SK-N-MC (cell line): ENCODE measurements at regions not wholly inside any gene's neighbourhood (a gene's known extent, or its start where the extent isn't known, plus 50 kb on each side); places are given as distances from the start of the nearest gene placed in this dataset.

ENCODE experiments used
- DNase-seq: peaks from one replicate; pipeline ENCODE4 v3.0.0-alpha.2; 2011; ENCODE audit warnings: low read depth, low spot score
- H3K27ac ChIP-seq: fragments of 200-600 bp; sonication (generic); 2 replicates; pipeline ENCODE4 v1.5.1; 2016; ENCODE audit warnings: mixed run types
- H3K36me3 ChIP-seq: fragments of 200-600 bp; sonication (generic); 2 replicates; pipeline ENCODE4 v1.6.1; 2017; ENCODE audit warnings: antibody characterized with exemption, low read length, mixed read lengths; ENCODE audit not compliant: insufficient read depth
- H3K4me3 ChIP-seq: fragments of 200-600 bp; sonication (generic); 2 replicates; pipeline ENCODE4 v1.5.1; 2016
- H3K9ac ChIP-seq: fragments of 200-600 bp; sonication (generic); 2 replicates; pipeline ENCODE4 v1.8.0; 2017; ENCODE audit warnings: mixed run types, mixed read lengths; ENCODE audit not compliant: insufficient read length
- H3K9me3 ChIP-seq: fragments of 200-600 bp; sonication (generic); 2 replicates; pipeline ENCODE4 v1.6.1; 2017; ENCODE audit warnings: low read depth, mild to moderate bottlenecking, antibody characterized with exemption, low read length, moderate library complexity, mixed read lengths
- EZH2 ChIP-seq: fragments of 200-600 bp; sonication (generic); IDR thresholded peaks from one replicate; pipeline ENCODE4 v1.6.1; 2017; ENCODE audit warnings: antibody characterized with exemption
- FOXP2 ChIP-seq: optimal IDR thresholded peaks from 2 replicates; pipeline ENCODE3; 2011; ENCODE audit warnings: mild to moderate bottlenecking, moderate library complexity; ENCODE audit not compliant: insufficient read depth; ENCODE audit errors: extremely low read length, control extremely low read depth
- POLR2AphosphoS5 ChIP-seq: IDR thresholded peaks from 2 replicates; pipeline ENCODE4 v1.6.1; 2012; ENCODE audit warnings: mild to moderate bottlenecking, low read depth, low read length, borderline replicate concordance

DNA sequence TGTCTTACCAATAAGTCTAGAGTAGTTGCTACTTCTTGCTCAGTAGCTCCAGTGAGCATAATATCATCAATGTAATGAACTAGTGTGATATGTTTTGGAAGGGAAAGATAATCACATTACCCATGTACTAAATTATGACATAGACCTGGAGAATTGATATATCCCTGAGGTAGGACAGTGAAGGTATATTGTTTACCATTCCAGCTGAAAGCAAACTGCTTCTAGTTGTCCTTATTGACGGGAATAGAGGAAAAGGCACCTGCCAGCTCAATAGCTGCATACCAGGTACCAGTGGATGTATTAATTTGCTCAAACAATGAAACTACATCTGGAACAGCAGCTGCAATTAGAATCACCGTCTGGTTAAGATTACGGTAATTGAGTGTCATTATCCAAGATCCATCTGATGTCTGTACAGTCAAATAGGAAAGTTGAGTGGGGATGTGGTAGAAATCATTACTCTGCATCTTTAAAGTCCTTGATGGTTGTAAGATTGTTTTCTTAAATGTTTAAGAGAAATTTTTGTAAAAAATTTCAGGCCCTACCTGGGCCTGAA is 100.0 kb upstream of the ARHGAP5 start:
- DNase-seq = no peak
- TF ChIP-seq FOXP2 (no peak), POLR2AphosphoS5 (no peak), EZH2 (no peak)
- no peaks in the 10 kb centered on the region for H3K9me3 ChIP-seq
- no peak overlapping the region for H3K9ac ChIP-seq
- H3K27ac ChIP-seq = no peak overlapping the region
- no peaks in the 10 kb centered on the region for H3K36me3 ChIP-seq
- H3K4me3 ChIP-seq = no peak overlapping the region

DNA sequence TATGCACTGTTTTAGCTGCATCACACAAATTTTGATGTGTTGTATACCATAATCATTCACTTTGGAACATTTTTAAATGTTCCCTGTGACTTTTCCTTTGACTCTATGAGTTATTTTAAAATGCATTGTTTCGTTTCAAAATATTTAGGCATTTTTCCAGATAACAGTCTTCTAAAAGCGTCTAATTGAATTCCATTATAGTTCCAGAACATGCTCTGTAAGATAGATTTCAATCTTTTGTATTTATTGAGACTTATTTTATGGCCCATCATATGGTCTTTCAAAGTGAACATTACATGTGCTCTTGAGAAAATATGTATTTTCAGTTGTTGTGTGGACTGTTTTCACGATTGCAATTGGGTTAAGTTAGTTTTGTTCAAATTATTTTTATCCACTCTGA is 98.7 kb upstream of the ARHGAP5 start:
- TF ChIP-seq FOXP2 = no peak
- TF ChIP-seq EZH2 = no peak
- Histone ChIP-seq H3K36me3 (no peaks in the 10 kb centered on the region), H3K27ac (no peak overlapping the region), H3K9ac (no peak overlapping the region), H3K4me3 (no peak overlapping the region), H3K9me3 (no peaks in the 10 kb centered on the region)
- no peak for DNase-seq

DNA sequence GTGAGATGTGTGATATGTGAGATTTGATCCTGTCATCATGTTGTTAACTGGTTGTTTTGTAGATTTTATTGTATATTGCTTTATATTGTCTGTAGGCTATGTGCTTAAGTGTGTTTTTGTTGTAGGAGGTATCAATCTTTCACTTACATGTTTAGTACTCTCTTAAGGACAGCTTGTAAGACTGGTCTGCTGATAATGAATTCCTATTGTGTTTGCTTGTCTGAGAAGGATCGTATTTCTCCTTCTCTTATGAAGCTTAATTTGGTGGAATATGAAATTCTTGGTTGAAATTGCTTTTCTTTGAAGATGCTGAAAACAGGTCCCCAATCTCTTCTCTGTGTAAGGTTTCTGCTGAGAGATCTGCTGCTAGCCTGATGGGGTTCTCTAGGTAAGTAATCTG is 94.5 kb upstream of the ARHGAP5 start:
- DNase-seq = no peak
- H3K9me3 ChIP-seq = no peaks in the 10 kb centered on the region
- H3K27ac ChIP-seq = no peak overlapping the region
- H3K36me3 ChIP-seq = no peaks in the 10 kb centered on the region
- TF ChIP-seq FOXP2 (no peak), EZH2 (no peak), POLR2AphosphoS5 (no peak)
- no peak overlapping the region for H3K4me3 ChIP-seq
- H3K9ac ChIP-seq = no peak overlapping the region

DNA sequence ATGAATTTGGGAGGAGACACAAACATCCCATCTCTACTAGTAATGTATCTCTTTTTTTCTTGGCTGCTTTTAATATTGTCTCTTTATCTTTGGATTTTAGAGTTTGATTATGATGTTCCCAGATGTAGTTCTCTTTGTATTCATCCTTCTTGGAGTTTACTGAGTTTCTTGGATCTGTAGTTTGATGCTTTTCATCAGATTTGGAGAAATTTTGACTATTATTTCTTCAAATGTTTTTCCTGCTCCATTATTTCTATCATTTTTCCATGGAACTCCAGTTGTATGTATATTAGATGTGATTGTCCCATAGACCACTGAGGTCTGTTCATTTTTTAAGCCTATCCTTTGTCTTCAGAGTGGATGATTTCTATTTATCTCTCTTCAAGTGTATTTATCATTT is 90.7 kb upstream of the ARHGAP5 start:
- Histone ChIP-seq H3K9me3 (no peaks in the 10 kb centered on the region), H3K9ac (no peak overlapping the region), H3K36me3 (no peaks in the 10 kb centered on the region), H3K27ac (no peak overlapping the region), H3K4me3 (no peak overlapping the region)
- TF ChIP-seq POLR2AphosphoS5 = no peak
- no peak for TF ChIP-seq FOXP2
- TF ChIP-seq EZH2 = no peak
- DNase-seq = no peak

DNA sequence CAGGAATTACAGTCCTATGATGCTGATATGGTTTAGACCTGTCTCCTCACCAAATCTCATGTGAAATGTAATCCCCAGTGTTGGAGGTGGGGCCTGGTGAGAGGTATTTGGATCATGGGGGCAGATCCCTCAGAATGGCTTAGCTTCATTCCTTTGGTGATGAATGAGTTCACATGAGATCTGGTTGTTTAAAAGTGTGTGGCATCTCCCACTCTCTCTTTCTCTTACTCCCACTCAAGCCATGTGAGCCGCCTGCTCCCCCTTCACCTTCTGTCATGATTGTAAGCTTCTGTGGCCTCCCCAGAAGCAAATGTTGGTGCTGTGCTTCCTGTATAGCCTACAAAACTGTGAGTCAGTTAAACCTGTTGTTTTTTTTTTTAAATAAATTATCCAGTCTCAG is 89.4 kb upstream of the ARHGAP5 start:
- Histone ChIP-seq H3K4me3 (no peak overlapping the region), H3K27ac (no peak overlapping the region), H3K36me3 (no peaks in the 10 kb centered on the region), H3K9me3 (no peaks in the 10 kb centered on the region), H3K9ac (no peak overlapping the region)
- DNase-seq = no peak
- TF ChIP-seq POLR2AphosphoS5 (no peak), FOXP2 (no peak), EZH2 (no peak)

DNA sequence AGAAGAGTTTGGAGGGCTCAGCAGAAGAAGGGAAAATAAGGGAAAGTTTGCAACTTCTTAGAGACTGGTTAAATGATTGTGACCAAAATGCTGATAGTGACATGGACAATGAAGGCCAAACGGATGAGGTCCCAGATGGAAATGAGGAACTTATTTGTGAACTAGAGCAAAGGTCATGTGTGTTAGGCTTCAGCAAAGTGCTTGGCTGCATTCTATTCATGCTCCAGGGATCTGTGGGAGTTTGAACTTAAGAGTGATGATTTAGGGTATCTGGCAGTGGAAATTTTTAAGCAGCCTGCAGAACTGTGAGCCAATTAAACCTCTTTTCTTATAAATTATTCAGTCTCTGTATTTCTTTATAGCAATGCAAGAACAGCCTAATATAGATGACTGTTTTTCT is 88.9 kb upstream of the ARHGAP5 start:
- no peak for TF ChIP-seq EZH2
- no peak for TF ChIP-seq FOXP2
- TF ChIP-seq POLR2AphosphoS5 = no peak
- Histone ChIP-seq H3K27ac (no peak overlapping the region), H3K9me3 (no peaks in the 10 kb centered on the region), H3K4me3 (no peak overlapping the region), H3K36me3 (no peaks in the 10 kb centered on the region), H3K9ac (no peak overlapping the region)
- DNase-seq = no peak

DNA sequence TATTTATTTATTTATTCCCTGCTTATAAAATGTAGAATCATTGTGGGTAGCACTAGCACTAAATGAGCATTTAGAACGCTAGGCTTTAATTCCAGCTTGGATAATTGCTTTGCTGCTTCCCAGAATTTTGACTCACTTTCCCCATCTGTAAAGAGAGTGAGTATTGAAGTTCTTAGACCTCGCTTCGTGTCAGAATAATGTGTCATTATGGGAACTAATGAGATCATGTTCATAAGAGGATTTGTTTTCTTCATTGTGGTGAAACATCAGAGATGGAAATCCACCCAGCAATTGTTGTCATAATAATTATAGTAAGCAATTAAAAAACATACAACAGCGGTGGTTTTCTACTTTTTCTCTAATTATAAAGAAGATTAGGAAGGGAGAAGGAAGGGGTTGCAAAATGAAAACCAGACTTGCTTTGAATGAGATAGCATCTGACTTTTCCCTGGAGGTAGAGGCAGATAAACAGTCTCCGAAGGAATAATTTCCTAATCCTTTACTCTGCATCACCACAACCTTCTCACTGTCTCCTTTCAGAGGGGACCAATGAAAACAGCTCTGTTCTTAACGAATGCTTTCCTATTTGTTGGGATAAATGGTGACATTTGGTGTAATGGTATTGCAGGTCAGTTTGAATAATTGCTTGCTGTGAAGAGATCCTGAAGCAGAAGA is 86.8 kb upstream of the ARHGAP5 start:
- Histone ChIP-seq H3K9me3 (no peaks in the 10 kb centered on the region), H3K36me3 (no peaks in the 10 kb centered on the region), H3K9ac (no peak overlapping the region), H3K27ac (no peak overlapping the region), H3K4me3 (no peak overlapping the region)
- TF ChIP-seq EZH2 (no peak), FOXP2 (no peak), POLR2AphosphoS5 (no peak)
- no peak for DNase-seq

DNA sequence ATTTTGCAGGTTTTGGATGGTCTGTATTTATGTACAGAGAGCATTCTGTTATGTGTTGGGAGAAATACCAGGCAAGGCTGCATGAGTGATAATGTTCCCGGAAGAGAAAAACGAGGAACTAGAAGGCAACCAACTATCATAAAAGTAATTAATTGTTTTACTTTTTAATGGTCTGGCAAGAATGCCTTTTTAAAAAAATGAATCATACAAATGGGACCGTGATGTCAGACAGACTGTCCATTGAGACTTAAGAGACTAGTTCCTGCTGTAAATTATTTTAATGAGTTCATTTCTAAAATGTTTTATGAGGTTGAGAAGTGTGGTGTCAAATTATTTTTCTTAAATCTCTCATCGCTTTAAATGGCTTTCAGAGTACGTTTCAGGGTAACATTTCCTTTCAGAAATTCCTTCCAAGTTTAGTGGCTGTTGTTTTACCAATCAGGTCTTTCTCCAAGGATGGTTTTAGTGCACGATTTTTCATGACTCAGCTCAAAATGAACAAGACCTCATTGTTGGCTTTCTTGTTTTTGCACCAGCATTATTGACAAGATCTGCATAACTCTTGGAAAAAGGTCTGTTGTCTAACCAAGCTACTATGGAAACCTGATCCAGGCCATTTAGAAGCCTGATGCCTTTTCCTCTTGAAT is 86.1 kb upstream of the ARHGAP5 start:
- TF ChIP-seq POLR2AphosphoS5 = no peak
- TF ChIP-seq EZH2 = no peak
- TF ChIP-seq FOXP2 = no peak
- Histone ChIP-seq H3K4me3 (no peak overlapping the region), H3K9me3 (no peaks in the 10 kb centered on the region), H3K9ac (no peak overlapping the region), H3K27ac (no peak overlapping the region), H3K36me3 (no peaks in the 10 kb centered on the region)
- DNase-seq = no peak
